PC-9 (cell line): ENCODE measurements at regions not wholly inside any gene's neighbourhood (a gene's known extent, or its start where the extent isn't known, plus 50 kb on each side); places are given as distances from the start of the nearest gene placed in this dataset.

Source experiments
- CTCF ChIP-seq: fragments of 200-600 bp; sonication (generic); conservative IDR thresholded peaks from 2 replicates; pipeline ENCODE4 v1.6.1; 2017; ENCODE audit warnings: mixed run types, antibody characterized with exemption, mild to moderate bottlenecking, moderate library complexity
- EZH2 ChIP-seq: fragments of 200-600 bp; sonication (generic); IDR thresholded peaks from 2 replicates; pipeline ENCODE4 v1.8.0; 2017; ENCODE audit warnings: antibody characterized with exemption, low read depth

- TF ChIP-seq CTCF (no peak), EZH2 (no peak)
These were observed 114.2 kb downstream of the ZNF621 start for GRCh38 chr3:40639006-40639405.
